ENCODE measurements at regions not wholly inside any gene's neighbourhood (a gene's known extent, or its start where the extent isn't known, plus 50 kb on each side); places are given as distances from the start of the nearest gene placed in this dataset.
"Not testable (repeated sequence)": the region's sequence is repeated elsewhere in the genome, so short reads cannot be mapped to it uniquely, and the experiment has no call there.

- H3K4me1 Mint-ChIP-seq (ENCODE audit: low read depth): no peaks in the 10 kb centered on the region
- DNase-seq (ENCODE audit: low spot score): no peak
- no peak overlapping the region for H3K27ac Mint-ChIP-seq
These were observed 117.8 kb upstream of the IGF1R start for GRCh38 chr15:98530570-98530969.

GRCh38 chr15:98532063-98532462 is 116.3 kb upstream of the IGF1R start:
- Mint-ChIP-seq H3K9me3 (no peaks in the 10 kb centered on the region), H3K4me1 (ENCODE audit: low read depth) (no peaks in the 10 kb centered on the region), H3K36me3 (ENCODE audit: low read depth) (no peaks in the 10 kb centered on the region), H3K27ac (no peak overlapping the region), H3K27me3 (ENCODE audit: low read depth) (peaks cover 13% of the 10 kb centered on the region), H3K4me3 (ENCODE audit: low read depth) (no peak overlapping the region)
- intact Hi-C loops (cut with micrococcal nuclease): no loop called here
- DNase-seq (ENCODE audit: low spot score): no peak

More at GRCh38 chr15:98530570-98530969, 117.8 kb upstream of the IGF1R start:
- Mint-ChIP-seq H3K4me3 (ENCODE audit: low read depth) (no peak overlapping the region), H3K9me3 (no peaks in the 10 kb centered on the region), H3K27me3 (ENCODE audit: low read depth) (peaks cover 12% of the 10 kb centered on the region), H3K36me3 (ENCODE audit: low read depth) (no peaks in the 10 kb centered on the region)
- intact Hi-C loops (cut with micrococcal nuclease): no loop called here

GRCh38 chr15:98536976-98537375 is 111.4 kb upstream of the IGF1R start:
- Mint-ChIP-seq H3K4me1 (ENCODE audit: low read depth) (no peaks in the 10 kb centered on the region), H3K27ac (no peak overlapping the region), H3K9me3 (no peaks in the 10 kb centered on the region), H3K4me3 (ENCODE audit: low read depth) (no peak overlapping the region), H3K27me3 (ENCODE audit: low read depth) (peaks cover 16% of the 10 kb centered on the region), H3K36me3 (ENCODE audit: low read depth) (no peaks in the 10 kb centered on the region)
- DNase-seq (ENCODE audit: low spot score): no peak
- intact Hi-C loops (cut with micrococcal nuclease): no loop called here

GRCh38 chr15:98537516-98538060 is 110.8 kb upstream of the IGF1R start:
- Mint-ChIP-seq H3K9me3 (no peaks in the 10 kb centered on the region), H3K4me1 (ENCODE audit: low read depth) (no peaks in the 10 kb centered on the region), H3K36me3 (ENCODE audit: low read depth) (no peaks in the 10 kb centered on the region), H3K4me3 (ENCODE audit: low read depth) (no peak overlapping the region), H3K27me3 (ENCODE audit: low read depth) (peaks cover 16% of the 10 kb centered on the region), H3K27ac (no peak overlapping the region)
- no peak for DNase-seq (ENCODE audit: low spot score)
- intact Hi-C loops (cut with micrococcal nuclease): no loop called here

- DNase-seq (ENCODE audit: low spot score): no peak
- peaks cover 34% of the 10 kb centered on the region for H3K27me3 Mint-ChIP-seq (ENCODE audit: low read depth)
- no peaks in the 10 kb centered on the region for H3K36me3 Mint-ChIP-seq (ENCODE audit: low read depth)
- H3K4me3 Mint-ChIP-seq (ENCODE audit: low read depth): no peak overlapping the region
- intact Hi-C loops (cut with micrococcal nuclease): loop anchor here (10.0 kb wide), 1 partner anchor 97 kb away; no protein-coding TSS in a partner anchor
- H3K9me3 Mint-ChIP-seq: no peaks in the 10 kb centered on the region
- no peaks in the 10 kb centered on the region for H3K4me1 Mint-ChIP-seq (ENCODE audit: low read depth)
- H3K27ac Mint-ChIP-seq: no peak overlapping the region
These were observed 106.8 kb upstream of the IGF1R start for GRCh38 chr15:98541519-98541918.

GRCh38 chr15:98543237-98543636 is 105.1 kb upstream of the IGF1R start:
- H3K4me1 Mint-ChIP-seq (ENCODE audit: low read depth): peaks cover 6% of the 10 kb centered on the region
- no peak for DNase-seq (ENCODE audit: low spot score)
- no peaks in the 10 kb centered on the region for H3K9me3 Mint-ChIP-seq
- no peaks in the 10 kb centered on the region for H3K36me3 Mint-ChIP-seq (ENCODE audit: low read depth)
- H3K4me3 Mint-ChIP-seq (ENCODE audit: low read depth): no peak overlapping the region
- H3K27me3 Mint-ChIP-seq (ENCODE audit: low read depth): peaks cover 49% of the 10 kb centered on the region
- H3K27ac Mint-ChIP-seq: no peak overlapping the region
- intact Hi-C loops (cut with micrococcal nuclease): loop anchor here (10.0 kb wide), 1 partner anchor 98 kb away; no protein-coding TSS in a partner anchor

- intact Hi-C loops (cut with micrococcal nuclease): loop anchor here (10.0 kb wide), 1 partner anchor 102 kb away; no protein-coding TSS in a partner anchor
- no peaks in the 10 kb centered on the region for H3K9me3 Mint-ChIP-seq
- H3K27ac Mint-ChIP-seq: no peak overlapping the region
- peaks cover 8% of the 10 kb centered on the region for H3K4me1 Mint-ChIP-seq (ENCODE audit: low read depth)
- DNase-seq (ENCODE audit: low spot score): no peak
- no peak overlapping the region for H3K4me3 Mint-ChIP-seq (ENCODE audit: low read depth)
- H3K27me3 Mint-ChIP-seq (ENCODE audit: low read depth): peaks cover 55% of the 10 kb centered on the region
- H3K36me3 Mint-ChIP-seq (ENCODE audit: low read depth): no peaks in the 10 kb centered on the region
These were observed 102.0 kb upstream of the IGF1R start for GRCh38 chr15:98546329-98546728.

- H3K4me1 Mint-ChIP-seq (ENCODE audit: low read depth): peaks cover 8% of the 10 kb centered on the region
- H3K27ac Mint-ChIP-seq: no peak overlapping the region
- H3K27me3 Mint-ChIP-seq (ENCODE audit: low read depth): peaks cover 55% of the 10 kb centered on the region
- H3K9me3 Mint-ChIP-seq: no peaks in the 10 kb centered on the region
- no peaks in the 10 kb centered on the region for H3K36me3 Mint-ChIP-seq (ENCODE audit: low read depth)
- intact Hi-C loops (cut with micrococcal nuclease): loop anchor here (10.0 kb wide), 1 partner anchor 102 kb away; no protein-coding TSS in a partner anchor
- DNase-seq (ENCODE audit: low spot score): no peak
- H3K4me3 Mint-ChIP-seq (ENCODE audit: low read depth): no peak overlapping the region
These were observed 101.1 kb upstream of the IGF1R start for GRCh38 chr15:98547275-98547674.

GRCh38 chr15:98547741-98548138 is 100.6 kb upstream of the IGF1R start:
- no peaks in the 10 kb centered on the region for H3K36me3 Mint-ChIP-seq (ENCODE audit: low read depth)
- DNase-seq (ENCODE audit: low spot score): no peak

GRCh38 chr15:98548139-98548971 is 100.0 kb upstream of the IGF1R start:
- intact Hi-C loops (cut with micrococcal nuclease): loop anchor here (1.0 to 10.0 kb wide), 3 partner anchors 29 to 104 kb away; no protein-coding TSS in a partner anchor
- H3K27me3 Mint-ChIP-seq (ENCODE audit: low read depth): peaks cover 52% of the 10 kb centered on the region
- H3K4me3 Mint-ChIP-seq (ENCODE audit: low read depth): peak overlapping the region; percentile 75
- H3K4me1 Mint-ChIP-seq (ENCODE audit: low read depth): peaks cover 8% of the 10 kb centered on the region
- DNase-seq (ENCODE audit: low spot score): peak; percentile 21
- H3K36me3 Mint-ChIP-seq (ENCODE audit: low read depth): no peaks in the 10 kb centered on the region
- peak overlapping the region; percentile 50 for H3K27ac Mint-ChIP-seq
- no peaks in the 10 kb centered on the region for H3K9me3 Mint-ChIP-seq

More at GRCh38 chr15:98547741-98548138, 100.6 kb upstream of the IGF1R start:
- H3K27ac Mint-ChIP-seq: peak overlapping the region; percentile 50
- H3K4me1 Mint-ChIP-seq (ENCODE audit: low read depth): peaks cover 8% of the 10 kb centered on the region
- intact Hi-C loops (cut with micrococcal nuclease): loop anchor here (1.0 to 10.0 kb wide), 3 partner anchors 28 to 103 kb away; no protein-coding TSS in a partner anchor
- peaks cover 56% of the 10 kb centered on the region for H3K27me3 Mint-ChIP-seq (ENCODE audit: low read depth)
- H3K9me3 Mint-ChIP-seq: no peaks in the 10 kb centered on the region
- peak overlapping the region; percentile 75 for H3K4me3 Mint-ChIP-seq (ENCODE audit: low read depth)

- H3K4me3 Mint-ChIP-seq (ENCODE audit: low read depth): peak overlapping the region; percentile 75
- H3K36me3 Mint-ChIP-seq (ENCODE audit: low read depth): no peaks in the 10 kb centered on the region
- no peak overlapping the region for H3K27ac Mint-ChIP-seq
- H3K4me1 Mint-ChIP-seq (ENCODE audit: low read depth): peaks cover 8% of the 10 kb centered on the region
- no peaks in the 10 kb centered on the region for H3K9me3 Mint-ChIP-seq
- no peak for DNase-seq (ENCODE audit: low spot score)
- H3K27me3 Mint-ChIP-seq (ENCODE audit: low read depth): peaks cover 51% of the 10 kb centered on the region
- intact Hi-C loops (cut with micrococcal nuclease): loop anchor here (2.0 to 10.0 kb wide), 2 partner anchors 102 to 104 kb away; no protein-coding TSS in a partner anchor
These were observed 99.3 kb upstream of the IGF1R start for GRCh38 chr15:98549003-98549402.

- DNase-seq (ENCODE audit: low spot score): no peak
- Mint-ChIP-seq H3K27ac (no peak overlapping the region), H3K4me1 (ENCODE audit: low read depth) (peaks cover 8% of the 10 kb centered on the region), H3K36me3 (ENCODE audit: low read depth) (no peaks in the 10 kb centered on the region), H3K27me3 (ENCODE audit: low read depth) (peaks cover 49% of the 10 kb centered on the region), H3K9me3 (no peaks in the 10 kb centered on the region), H3K4me3 (ENCODE audit: low read depth) (no peak overlapping the region)
- intact Hi-C loops (cut with micrococcal nuclease): loop anchor here (2.0 to 10.0 kb wide), 2 partner anchors 101 to 105 kb away; no protein-coding TSS in a partner anchor
These were observed 98.6 kb upstream of the IGF1R start for GRCh38 chr15:98549741-98550140.

- H3K4me1 Mint-ChIP-seq (ENCODE audit: low read depth); intact Hi-C loops (cut with micrococcal nuclease); H3K9me3 Mint-ChIP-seq; H3K4me3 Mint-ChIP-seq (ENCODE audit: low read depth); DNase-seq (ENCODE audit: low spot score); H3K27ac Mint-ChIP-seq; H3K36me3 Mint-ChIP-seq (ENCODE audit: low read depth): not testable (repeated sequence)
- H3K27me3 Mint-ChIP-seq (ENCODE audit: low read depth): peaks cover 47% of the 10 kb centered on the region
These were observed 98.0 kb upstream of the IGF1R start for GRCh38 chr15:98550363-98550762.
